Lung (tissue), 11 donors: ENCODE measurements at regions not wholly inside any gene's neighbourhood (a gene's known extent, or its start where the extent isn't known, plus 50 kb on each side); places are given as distances from the start of the nearest gene placed in this dataset.

Experiments
- ATAC-seq: fragments of 200-7000 bp; cut with Tn5 transposase; one replicate; pipeline ENCODE4 v1.9.1; 2020; ENCODE audit warnings: moderate number of reproducible peaks; ENCODE audit not compliant: insufficient read depth, low FRiP score
- DNase-seq, 3 donors: peaks; one replicate each; pipeline ENCODE4 v3.0.0-alpha.2; 2013 to 2017
- H3K27ac ChIP-seq, 2 donors: one replicate each; pipeline ENCODE4 v1.5.1; 2013; ENCODE audit warnings: mild to moderate bottlenecking in 2 of 2, moderate library complexity in 2 of 2, control low read depth in 1 of 2, inconsistent platforms in 1 of 2, low read depth in 1 of 2, low read length in 1 of 2
- H3K27me3 ChIP-seq, 3 donors: one replicate each; pipeline ENCODE4 v1.5.1; 2013; ENCODE audit warnings: low read length in 2 of 3; ENCODE audit not compliant: control insufficient read depth in 3 of 3, insufficient read depth in 3 of 3
- H3K36me3 ChIP-seq, 4 donors: one replicate each; pipeline ENCODE4 v1.5.1; 2013; ENCODE audit warnings: low read length in 4 of 4, mild to moderate bottlenecking in 1 of 4, moderate library complexity in 1 of 4; ENCODE audit not compliant: control insufficient read depth in 4 of 4, insufficient read depth in 4 of 4
- H3K4me1 ChIP-seq, 5 donors: one replicate each; pipeline ENCODE4 v1.5.1; 2013; ENCODE audit warnings: low read length in 5 of 5, mild to moderate bottlenecking in 2 of 5, moderate library complexity in 1 of 5; ENCODE audit not compliant: control insufficient read depth in 5 of 5, insufficient read depth in 5 of 5
- H3K4me3 ChIP-seq: one replicate; pipeline ENCODE4 v1.5.1; 2013; ENCODE audit warnings: mild to moderate bottlenecking, control low read depth, moderate library complexity
- H3K9ac ChIP-seq, 2 donors: one replicate each; pipeline ENCODE4 v1.5.1; 2013; ENCODE audit warnings: low read length in 2 of 2, control low read depth in 1 of 2; ENCODE audit not compliant: insufficient read depth in 1 of 2
- H3K9me3 ChIP-seq, 4 donors: one replicate each; pipeline ENCODE4 v1.5.1; 2013; ENCODE audit warnings: low read length in 3 of 4, mild to moderate bottlenecking in 1 of 4, moderate library complexity in 1 of 4; ENCODE audit not compliant: control insufficient read depth in 4 of 4, insufficient read depth in 3 of 4
- CTCF ChIP-seq: IDR thresholded peaks from 2 replicates; pipeline ENCODE4 v1.5.1; 2012; ENCODE audit warnings: mild to moderate bottlenecking; ENCODE audit errors: control extremely low read depth, extremely low read depth
- WGBS, 2 donors: extraction: QIAGEN DNeasy Blood & Tissue Kit; methylation state at CpG; one replicate each; pipeline ENCODE4 v1.1.7; 2013; 5-methylcytosine and 5-hydroxymethylcytosine counted together
- donor health status: control.
- donor health status: control.
- donor health status: Bipolar disorder and iron deficiency.
- donor health status: healthy.
- donor health status: DM: yes; HTN: yes; CAD: no.

DNA sequence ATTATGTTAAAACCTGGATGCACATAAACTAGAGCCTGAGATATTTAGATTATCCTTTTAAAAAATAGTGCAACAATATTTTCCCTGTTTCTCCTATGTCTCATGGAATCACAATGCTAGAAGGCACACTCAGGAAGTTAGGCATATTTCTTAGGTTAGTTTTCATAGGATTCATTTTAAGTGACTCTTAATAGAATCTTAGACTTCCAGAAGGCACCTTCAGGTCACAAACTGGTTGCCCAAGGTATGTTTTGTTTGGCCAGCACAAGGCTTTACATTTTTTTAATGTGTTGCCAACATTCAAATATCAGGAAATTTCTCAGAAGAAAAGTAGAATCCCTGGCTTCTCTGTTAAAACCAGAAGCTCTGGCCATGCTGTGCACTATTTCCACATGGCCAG lies 129.3 kb downstream of the LNPK start:
- peaks cover 0 to 11% (median 0%) of the 10 kb centered on the region in 5 donors for H3K4me1 ChIP-seq
- no peak overlapping the region for H3K9ac ChIP-seq
- H3K36me3 ChIP-seq, result no peaks in the 10 kb centered on the region
- ATAC-seq (no peak), DNase-seq (no peak)
- H3K27me3 ChIP-seq, result no peaks in the 10 kb centered on the region
- no peaks in the 10 kb centered on the region for H3K9me3 ChIP-seq
- H3K27ac ChIP-seq, result no peak overlapping the region
- no peak for TF ChIP-seq CTCF
- H3K4me3 ChIP-seq, result no peak overlapping the region

- no peak overlapping the region for H3K9ac ChIP-seq
- peak in 1 of 3 donors; percentile 20 for DNase-seq
- H3K36me3 ChIP-seq, result no peaks in the 10 kb centered on the region
- H3K9me3 ChIP-seq, result no peaks in the 10 kb centered on the region
- 79 to 83% methylated on average over 5 of the region's 5 CpGs for WGBS, 2 donors
- no peak overlapping the region for H3K27ac ChIP-seq
- no peak for ATAC-seq
- peaks cover 0 to 11% (median 0%) of the 10 kb centered on the region in 5 donors for H3K4me1 ChIP-seq
- no peak for TF ChIP-seq CTCF
- H3K27me3 ChIP-seq, result no peaks in the 10 kb centered on the region
- no peak overlapping the region for H3K4me3 ChIP-seq
Measured at GRCh38 chr2:175872005-175872348, 130.1 kb downstream of the LNPK start.

- Histone ChIP-seq H3K4me1 (peaks cover 0 to 11% (median 0%) of the 10 kb centered on the region in 5 donors), H3K4me3 (no peak overlapping the region), H3K27ac (no peak overlapping the region), H3K9me3 (no peaks in the 10 kb centered on the region), H3K9ac (no peak overlapping the region), H3K27me3 (no peaks in the 10 kb centered on the region), H3K36me3 (no peaks in the 10 kb centered on the region)
- no peak for DNase-seq
- TF ChIP-seq CTCF, result no peak
- 77 to 85% methylated on average over 3 of the region's 3 CpGs for WGBS, 2 donors
- no peak for ATAC-seq
Measured at GRCh38 chr2:175871331-175872004, 130.6 kb downstream of the LNPK start.

DNA sequence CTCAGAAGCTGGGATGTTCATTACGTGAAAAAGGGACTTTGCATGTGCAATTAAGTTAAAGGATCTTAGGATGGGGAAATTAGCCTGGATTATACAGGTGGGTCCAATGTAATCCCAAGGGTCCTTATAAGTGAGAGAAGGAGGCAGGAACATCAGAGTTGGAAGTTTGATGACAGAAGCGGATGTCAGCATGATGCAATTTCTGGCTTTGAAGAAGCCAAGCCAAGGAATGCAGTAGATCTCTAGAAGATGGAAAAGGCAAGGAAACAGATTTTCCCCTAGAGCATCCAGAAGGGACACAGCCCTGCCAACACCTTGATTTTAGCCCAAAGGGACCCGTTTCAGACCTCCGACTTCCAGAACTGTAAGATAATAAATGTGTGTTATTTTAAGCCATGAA lies 136.4 kb downstream of the LNPK start:
- DNase-seq (no peak), ATAC-seq (no peak)
- no peak overlapping the region for H3K9ac ChIP-seq
- no peaks in the 10 kb centered on the region for H3K36me3 ChIP-seq
- H3K9me3 ChIP-seq, result no peaks in the 10 kb centered on the region
- 75 to 91% methylated on average over 4 of the region's 4 CpGs for WGBS, 2 donors
- no peaks in the 10 kb centered on the region for H3K4me1 ChIP-seq
- no peak overlapping the region for H3K4me3 ChIP-seq
- TF ChIP-seq CTCF, result no peak
- H3K27ac ChIP-seq, result no peak overlapping the region
- H3K27me3 ChIP-seq, result no peaks in the 10 kb centered on the region
